Vagina (tissue), 2 donors: ENCODE measurements at regions not wholly inside any gene's neighbourhood (a gene's known extent, or its start where the extent isn't known, plus 50 kb on each side); places are given as distances from the start of the nearest gene placed in this dataset.

Experiments used
- DNase-seq, 2 donors: peaks; one replicate each; pipeline ENCODE4 v3.0.0-alpha.2; 2017; ENCODE audit errors: extremely low spot score in 2 of 2
- H3K27ac ChIP-seq: fragments of 200-600 bp; sonication (generic); one replicate; pipeline ENCODE4 v1.5.1; 2019
- H3K27me3 ChIP-seq: fragments of 200-600 bp; sonication (generic); one replicate; pipeline ENCODE4 v1.5.1; 2019
- H3K36me3 ChIP-seq, 2 donors: fragments of 200-600 bp; sonication (generic); one replicate each; pipeline ENCODE4 v1.5.1; 2017 to 2019
- H3K4me1 ChIP-seq: fragments of 200-600 bp; sonication (generic); one replicate; pipeline ENCODE4 v1.5.1; 2019
- H3K4me3 ChIP-seq, 2 donors: fragments of 200-600 bp; sonication (generic); 1 replicate in 1 of 2; 2 replicates in 1 of 2; pipeline ENCODE4 v1.5.1; 2016 to 2019
- H3K9me3 ChIP-seq: fragments of 200-600 bp; sonication (generic); one replicate; pipeline ENCODE4 v1.5.1; 2019
- CTCF ChIP-seq, 3 experiments: fragments of 450-650 bp in 2 of 3; fragments of 200-600 bp in 1 of 3; sonication (generic) in 1 of 3; IDR thresholded peaks; one replicate each; pipeline ENCODE4 v1.5.1; 2017 to 2019; ENCODE audit warnings: antibody characterized with exemption in 3 of 3, mild to moderate bottlenecking in 2 of 3, moderate library complexity in 2 of 3
- POLR2A ChIP-seq, 2 donors: fragments of 450-650 bp; IDR thresholded peaks; one replicate each; pipeline ENCODE4 v1.6.1; 2017; ENCODE audit warnings: antibody characterized with exemption in 2 of 2, mild to moderate bottlenecking in 2 of 2, moderate library complexity in 2 of 2
- POLR2AphosphoS5 ChIP-seq, 2 donors: sonication (generic); formaldehyde crosslinking; IDR thresholded peaks; one replicate each; pipeline ENCODE4 v1.9.0; 2017; ENCODE audit warnings: antibody characterized with exemption in 2 of 2, mild to moderate bottlenecking in 2 of 2, low read depth in 1 of 2; ENCODE audit not compliant: insufficient read depth in 1 of 2
- intact Hi-C: fragments of 100-400 bp; cut with DNase I; formaldehyde crosslinking; loops from one replicate; pipeline ENCODE4 v1.15.1; 2023

- no peaks in the 10 kb centered on the region for H3K4me1 ChIP-seq
- no peaks in the 10 kb centered on the region for H3K27me3 ChIP-seq
- H3K4me3 ChIP-seq: no peak overlapping the region
- no peak overlapping the region for H3K27ac ChIP-seq
- no peak for DNase-seq
- TF ChIP-seq POLR2A (IDR thresholded peaks at IDR 0.05): no peak
- no peak for TF ChIP-seq POLR2AphosphoS5 (IDR thresholded peaks at IDR 0.05; ENCODE audit: insufficient read depth in 1 of 2, low read depth in 1 of 2)
- TF ChIP-seq CTCF (IDR thresholded peaks at IDR 0.05): no peak
- intact Hi-C loops: no loop called here
- no peaks in the 10 kb centered on the region for H3K9me3 ChIP-seq
- H3K36me3 ChIP-seq: no peaks in the 10 kb centered on the region
These were observed 200.0 kb downstream of the XPNPEP1 start for GRCh38 chr10:109723305-109723704.

DNA sequence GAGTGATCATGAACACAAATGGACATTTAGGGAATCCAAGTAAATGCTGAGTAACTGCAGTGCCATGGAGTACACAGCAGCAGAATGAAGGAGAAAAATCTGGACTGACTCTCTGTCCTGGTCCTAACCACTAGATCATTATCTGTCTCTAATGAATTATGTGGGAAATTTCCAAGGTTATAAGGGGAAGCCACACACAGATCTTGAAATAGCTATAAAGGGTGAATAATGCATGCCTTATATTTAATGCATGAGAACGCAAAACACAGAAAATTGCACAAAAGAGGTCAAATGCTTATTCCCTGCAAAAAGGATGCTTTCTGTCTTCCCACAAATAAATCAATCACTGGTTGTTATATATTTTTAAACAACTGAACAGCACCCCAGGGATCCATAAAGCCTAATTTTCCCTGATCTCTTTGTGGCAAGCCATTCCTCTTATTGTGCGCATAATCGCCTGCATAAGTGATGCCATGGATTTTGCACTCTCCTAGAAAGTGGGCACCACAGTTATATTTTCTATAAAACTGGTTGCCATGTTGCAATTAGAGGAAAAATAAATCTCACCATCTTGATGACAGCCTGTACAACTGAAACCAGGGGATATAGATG is 201.8 kb downstream of the XPNPEP1 start:
- Histone ChIP-seq H3K4me3 (no peak overlapping the region), H3K4me1 (no peaks in the 10 kb centered on the region)
- DNase-seq: no peak

DNA sequence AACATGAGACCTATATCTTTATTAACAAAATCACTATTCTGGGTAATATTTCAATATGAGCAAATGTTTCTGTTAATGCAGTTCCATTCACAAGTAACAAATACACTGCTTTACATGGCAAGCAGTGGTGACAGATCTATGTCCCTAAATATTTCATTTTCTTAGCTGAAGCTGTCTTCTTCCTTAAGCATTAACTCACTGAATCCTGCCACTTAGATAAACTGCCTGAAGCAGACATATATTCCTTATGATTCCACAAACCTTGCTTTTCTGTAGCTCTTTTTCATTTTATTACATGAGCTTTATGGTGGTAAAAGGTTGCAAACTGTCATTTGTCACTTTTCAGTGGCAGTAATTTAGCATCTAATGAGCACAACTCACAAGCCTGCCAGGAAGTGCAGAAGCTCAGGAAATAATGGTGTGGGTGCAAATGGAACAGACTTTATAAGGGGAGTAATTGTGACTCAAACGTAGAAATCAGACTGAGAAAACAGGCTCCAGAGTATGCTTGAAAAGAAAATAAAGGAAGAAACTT is 217.2 kb downstream of the XPNPEP1 start:
- no peaks in the 10 kb centered on the region for H3K27me3 ChIP-seq
- intact Hi-C loops: no loop called here
- H3K36me3 ChIP-seq: no peaks in the 10 kb centered on the region
- H3K4me3 ChIP-seq: no peak overlapping the region
- H3K27ac ChIP-seq: no peak overlapping the region
- H3K9me3 ChIP-seq: no peaks in the 10 kb centered on the region
- no peak for TF ChIP-seq POLR2AphosphoS5 (IDR thresholded peaks at IDR 0.05; ENCODE audit: insufficient read depth in 1 of 2, low read depth in 1 of 2)
- no peak for TF ChIP-seq POLR2A (IDR thresholded peaks at IDR 0.05)
- no peak for TF ChIP-seq CTCF (IDR thresholded peaks at IDR 0.05)
- DNase-seq: no peak
- H3K4me1 ChIP-seq: no peaks in the 10 kb centered on the region

More for the DNA sequence above, 201.8 kb downstream of the XPNPEP1 start:
- Histone ChIP-seq H3K36me3 (no peaks in the 10 kb centered on the region), H3K27ac (no peak overlapping the region), H3K27me3 (no peaks in the 10 kb centered on the region), H3K9me3 (no peaks in the 10 kb centered on the region)
- TF ChIP-seq POLR2AphosphoS5 (IDR thresholded peaks at IDR 0.05; ENCODE audit: insufficient read depth in 1 of 2, low read depth in 1 of 2): no peak
- TF ChIP-seq CTCF (IDR thresholded peaks at IDR 0.05): no peak
- TF ChIP-seq POLR2A (IDR thresholded peaks at IDR 0.05): no peak
- intact Hi-C loops: no loop called here

- TF ChIP-seq POLR2A (IDR thresholded peaks at IDR 0.05) (no peak), POLR2AphosphoS5 (IDR thresholded peaks at IDR 0.05; ENCODE audit: insufficient read depth in 1 of 2, low read depth in 1 of 2) (no peak), CTCF (IDR thresholded peaks at IDR 0.05) (no peak)
- no peak overlapping the region for H3K4me3 ChIP-seq
- H3K36me3 ChIP-seq: no peaks in the 10 kb centered on the region
- H3K9me3 ChIP-seq: no peaks in the 10 kb centered on the region
- no peaks in the 10 kb centered on the region for H3K27me3 ChIP-seq
- H3K4me1 ChIP-seq: no peaks in the 10 kb centered on the region
- intact Hi-C loops: no loop called here
- no peak overlapping the region for H3K27ac ChIP-seq
- DNase-seq: no peak
These were observed 221.6 kb downstream of the XPNPEP1 start for GRCh38 chr10:109701633-109702215.
